HEK293 (cell line): ENCODE measurements at regions not wholly inside any gene's neighbourhood (a gene's known extent, or its start where the extent isn't known, plus 50 kb on each side); places are given as distances from the start of the nearest gene placed in this dataset.

ENCODE experiments used
- CTCF ChIA-PET: fragments of 350-600 bp; formaldehyde crosslinking; extraction: SDS; loops from one replicate; lab custom pipeline; 2021; ENCODE audit warnings: antibody characterized with exemption; lab: Yijun Ruan, JAX
- POLR2A ChIA-PET: fragments of 300-600 bp; formaldehyde crosslinking; extraction: SDS; loops from one replicate; lab custom pipeline; 2020; ENCODE audit warnings: antibody characterized with exemption, inconsistent platforms; lab: Yijun Ruan, JAX
- H3K27ac ChIP-seq: fragments of 200-500 bp; sonication (Bioruptor generic); 2 replicates; pipeline ENCODE4 v1.5.1; 2014; ENCODE audit warnings: low read depth, low read length, control low read depth, inconsistent platforms; ENCODE audit errors: extremely low read depth
- H3K36me3 ChIP-seq, 2 experiments: fragments of 200-500 bp in 1 of 2; sonication (Bioruptor generic) in 1 of 2; 1 replicate in 1 of 2; 2 replicates in 1 of 2; pipeline ENCODE4 v1.5.1; 2014 to 2017; ENCODE audit warnings: inconsistent platforms in 2 of 2, low read length in 2 of 2; ENCODE audit not compliant: control insufficient read depth in 2 of 2, insufficient read depth in 1 of 2
- H3K4me1 ChIP-seq: fragments of 200-500 bp; sonication (Bioruptor generic); 2 replicates; pipeline ENCODE4 v1.5.1; 2014; ENCODE audit warnings: mild to moderate bottlenecking, low read length, inconsistent platforms; ENCODE audit not compliant: control insufficient read depth, insufficient read depth
- H3K4me3 ChIP-seq: 2 replicates; pipeline ENCODE4 v1.5.1; 2011; ENCODE audit warnings: low read depth, mild to moderate bottlenecking, control low read depth, low read length, moderate library complexity
- H3K9me3 ChIP-seq: fragments of 200-500 bp; sonication (Bioruptor generic); 2 replicates; pipeline ENCODE4 v1.5.1; 2014; ENCODE audit warnings: low read depth, low read length, inconsistent platforms; ENCODE audit not compliant: control insufficient read depth, insufficient read depth
- GLI4 ChIP-seq: fragments of 450-650 bp; formaldehyde crosslinking; IDR thresholded peaks from 2 replicates; pipeline ENCODE4 v1.5.1; 2016; ENCODE audit warnings: missing biosample characterization, missing genetic modification characterization
- HIC1 ChIP-seq: fragments of 450-650 bp; formaldehyde crosslinking; IDR thresholded peaks from 2 replicates; pipeline ENCODE4 v1.5.1; 2016; ENCODE audit warnings: missing biosample characterization, missing genetic modification characterization
- HOXD13 ChIP-seq: sonication (generic); formaldehyde crosslinking; IDR thresholded peaks from 2 replicates; pipeline ENCODE4 v1.8.0; 2022; ENCODE audit warnings: missing genetic modification reagents, borderline replicate concordance
- KLF8 ChIP-seq: fragments of 450-650 bp; formaldehyde crosslinking; IDR thresholded peaks from 2 replicates; pipeline ENCODE4 v1.5.1; 2016; ENCODE audit warnings: missing biosample characterization, missing genetic modification characterization
- OSR2 ChIP-seq: fragments of 450-650 bp; formaldehyde crosslinking; IDR thresholded peaks from 2 replicates; pipeline ENCODE4 v1.5.1; 2016; ENCODE audit warnings: missing biosample characterization, missing genetic modification characterization
- PRDM2 ChIP-seq: fragments of 450-650 bp; formaldehyde crosslinking; IDR thresholded peaks from 2 replicates; pipeline ENCODE4 v1.5.1; 2016; ENCODE audit warnings: missing biosample characterization, missing genetic modification characterization, borderline replicate concordance
- SCRT2 ChIP-seq: fragments of 450-650 bp; formaldehyde crosslinking; IDR thresholded peaks from 2 replicates; pipeline ENCODE4 v1.5.1; 2016; ENCODE audit warnings: missing biosample characterization, missing genetic modification characterization
- ZBTB21 ChIP-seq: fragments of 450-650 bp; formaldehyde crosslinking; IDR thresholded peaks from 2 replicates; pipeline ENCODE4 v1.5.1; 2017; ENCODE audit warnings: missing biosample characterization, missing genetic modification characterization
- ZBTB26 ChIP-seq: fragments of 450-650 bp; formaldehyde crosslinking; optimal IDR thresholded peaks from 2 replicates; pipeline ENCODE3; 2016; ENCODE audit warnings: missing biosample characterization, mild to moderate bottlenecking, missing genetic modification characterization
- ZBTB48 ChIP-seq: fragments of 450-650 bp; formaldehyde crosslinking; IDR thresholded peaks from 2 replicates; pipeline ENCODE4 v1.5.1; 2016; ENCODE audit warnings: missing biosample characterization, missing genetic modification characterization
- ZNF112 ChIP-seq: fragments of 450-650 bp; formaldehyde crosslinking; IDR thresholded peaks from 2 replicates; pipeline ENCODE4 v1.5.0; 2017; ENCODE audit warnings: missing biosample characterization, missing genetic modification characterization
- ZNF138 ChIP-seq: fragments of 450-650 bp; formaldehyde crosslinking; IDR thresholded peaks from 2 replicates; pipeline ENCODE4 v1.5.1; 2016; ENCODE audit warnings: missing biosample characterization, missing genetic modification characterization, borderline replicate concordance
- ZNF248 ChIP-seq: fragments of 450-650 bp; formaldehyde crosslinking; IDR thresholded peaks from 2 replicates; pipeline ENCODE4 v1.5.1; 2017; ENCODE audit warnings: missing biosample characterization, missing genetic modification characterization
- ZNF292 ChIP-seq: fragments of 450-650 bp; formaldehyde crosslinking; IDR thresholded peaks from 2 replicates; pipeline ENCODE4 v1.5.1; 2016; ENCODE audit warnings: low read depth, missing biosample characterization, missing genetic modification characterization, borderline replicate concordance
- ZNF37A ChIP-seq: fragments of 450-650 bp; IDR thresholded peaks from 2 replicates; pipeline ENCODE4 v1.5.1; 2018; ENCODE audit warnings: missing biosample characterization, missing genetic modification characterization
- ZNF398 ChIP-seq: fragments of 450-650 bp; formaldehyde crosslinking; IDR thresholded peaks from 2 replicates; pipeline ENCODE4 v1.5.1; 2017; ENCODE audit warnings: missing biosample characterization, missing genetic modification characterization
- ZNF404 ChIP-seq: fragments of 450-650 bp; formaldehyde crosslinking; IDR thresholded peaks from 2 replicates; pipeline ENCODE4 v1.5.1; 2017; ENCODE audit warnings: missing biosample characterization, missing genetic modification characterization
- ZNF423 ChIP-seq: fragments of 450-650 bp; formaldehyde crosslinking; IDR thresholded peaks from 2 replicates; pipeline ENCODE4 v1.5.1; 2016; ENCODE audit warnings: missing biosample characterization, missing genetic modification characterization
- ZNF610 ChIP-seq: fragments of 450-650 bp; formaldehyde crosslinking; IDR thresholded peaks from 2 replicates; pipeline ENCODE4 v1.5.1; 2016; ENCODE audit warnings: missing biosample characterization, missing genetic modification characterization, borderline replicate concordance
- ZNF658 ChIP-seq: fragments of 450-650 bp; formaldehyde crosslinking; IDR thresholded peaks from 2 replicates; pipeline ENCODE4; 2016; ENCODE audit warnings: missing biosample characterization, missing genetic modification characterization
- ZNF660 ChIP-seq: fragments of 450-650 bp; IDR thresholded peaks from 2 replicates; pipeline ENCODE4 v1.5.1; 2018; ENCODE audit warnings: missing biosample characterization, mild to moderate bottlenecking, missing genetic modification characterization

GRCh38 chr5:135696317-135696716, 117.5 kb upstream of the CXCL14 start:
- Histone ChIP-seq H3K36me3 (no peaks in the 10 kb centered on the region), H3K4me1 (no peaks in the 10 kb centered on the region), H3K4me3 (no peak overlapping the region), H3K27ac (no peak overlapping the region), H3K9me3 (no peaks in the 10 kb centered on the region)
- POLR2A ChIA-PET = no interaction called here
- TF ChIP-seq OSR2 (no peak), HIC1 (tag by site-specific recombination) (no peak), ZNF610 (tag by site-specific recombination) (no peak), ZNF423 (tag by site-specific recombination) (no peak), ZNF248 (tag by site-specific recombination) (no peak), ZNF292 (tag by site-specific recombination) (no peak), ZBTB26 (tag by site-specific recombination) (no peak), ZBTB48 (tag by site-specific recombination) (no peak), ZNF404 (tag by site-specific recombination) (no peak), ZNF660 (tag by site-specific recombination) (no peak)
- CTCF ChIA-PET = interaction anchor here (1.0 kb wide), 1 partner anchor 130 kb away, joined by 3 read pairs; no protein-coding TSS in a partner anchor

GRCh38 chr5:135695656-135696313, 117.0 kb upstream of the CXCL14 start:
- ChIA-PET POLR2A (no interaction called here), CTCF (no interaction called here)
- TF ChIP-seq ZNF398 (tag by site-specific recombination) (no peak), ZNF112 (tag by site-specific recombination) (no peak), GLI4 (tag by site-specific recombination) (no peak), ZNF138 (tag by site-specific recombination) (no peak)
- no peaks in the 10 kb centered on the region for H3K36me3 ChIP-seq
- no peak overlapping the region for H3K27ac ChIP-seq
- no peaks in the 10 kb centered on the region for H3K4me1 ChIP-seq
- H3K4me3 ChIP-seq = no peak overlapping the region
- H3K9me3 ChIP-seq = no peaks in the 10 kb centered on the region

- H3K36me3 ChIP-seq = no peaks in the 10 kb centered on the region
- no peak overlapping the region for H3K4me3 ChIP-seq
- POLR2A ChIA-PET = no interaction called here
- no peaks in the 10 kb centered on the region for H3K4me1 ChIP-seq
- no peaks in the 10 kb centered on the region for H3K9me3 ChIP-seq
- CTCF ChIA-PET = interaction anchor here (1.1 to 1.2 kb wide), 2 partner anchors 134 to 140 kb away, joined by 4 to 5 read pairs; no protein-coding TSS in a partner anchor
- H3K27ac ChIP-seq = no peak overlapping the region
- TF ChIP-seq HOXD13 (CRISPR knock-in tag) (no peak), ZNF37A (no peak), SCRT2 (tag by site-specific recombination) (no peak), KLF8 (tag by site-specific recombination) (no peak), ZBTB21 (tag by site-specific recombination) (no peak), PRDM2 (tag by site-specific recombination) (no peak), ZNF658 (no peak)
Observed at GRCh38 chr5:135694906-135695305, 116.1 kb upstream of the CXCL14 start.
